Brain pericyte (primary cell): ENCODE measurements at regions not wholly inside any gene's neighbourhood (a gene's known extent, or its start where the extent isn't known, plus 50 kb on each side); places are given as distances from the start of the nearest gene placed in this dataset.

Experiments used
- DNase-seq: peaks from one replicate; pipeline ENCODE4 v3.0.0-alpha.2; 2012; ENCODE audit warnings: low read depth, low spot score

- no peak for DNase-seq
Measured at GRCh38 chr16:60563166-60563565, 1473.1 kb downstream of the CDH8 start.

- DNase-seq: no peak
Measured at GRCh38 chr16:60558936-60559335, 1477.3 kb downstream of the CDH8 start.

GRCh38 chr16:60553090-60553757 is 1483.0 kb downstream of the CDH8 start:
- no peak for DNase-seq

GRCh38 chr16:60541535-60541934 is 1494.7 kb downstream of the CDH8 start:
- DNase-seq: no peak

- no peak for DNase-seq
Measured at GRCh38 chr16:60510941-60511340, 1525.3 kb downstream of the CDH8 start.

GRCh38 chr16:60510208-60510607 is 1526.0 kb downstream of the CDH8 start:
- no peak for DNase-seq

DNA sequence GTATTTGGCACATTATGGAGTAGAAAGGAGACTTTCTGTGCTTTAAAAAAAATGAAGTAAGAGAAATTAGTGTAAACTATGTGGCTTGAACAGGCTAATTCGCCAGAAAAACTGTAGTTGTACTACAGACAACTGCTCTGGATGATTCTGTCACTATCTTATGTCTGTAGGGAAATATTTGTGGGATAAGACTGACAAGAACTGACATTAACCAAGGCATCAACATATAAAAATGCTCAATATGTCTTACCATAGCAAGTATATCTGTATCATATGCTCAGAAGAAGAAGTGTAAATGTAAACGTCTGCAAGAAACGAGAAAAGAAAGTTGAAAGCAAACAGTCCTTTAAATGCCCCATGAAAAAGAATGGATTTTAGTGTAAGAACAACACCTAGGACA is 1545.0 kb downstream of the CDH8 start:
- DNase-seq: no peak

DNA sequence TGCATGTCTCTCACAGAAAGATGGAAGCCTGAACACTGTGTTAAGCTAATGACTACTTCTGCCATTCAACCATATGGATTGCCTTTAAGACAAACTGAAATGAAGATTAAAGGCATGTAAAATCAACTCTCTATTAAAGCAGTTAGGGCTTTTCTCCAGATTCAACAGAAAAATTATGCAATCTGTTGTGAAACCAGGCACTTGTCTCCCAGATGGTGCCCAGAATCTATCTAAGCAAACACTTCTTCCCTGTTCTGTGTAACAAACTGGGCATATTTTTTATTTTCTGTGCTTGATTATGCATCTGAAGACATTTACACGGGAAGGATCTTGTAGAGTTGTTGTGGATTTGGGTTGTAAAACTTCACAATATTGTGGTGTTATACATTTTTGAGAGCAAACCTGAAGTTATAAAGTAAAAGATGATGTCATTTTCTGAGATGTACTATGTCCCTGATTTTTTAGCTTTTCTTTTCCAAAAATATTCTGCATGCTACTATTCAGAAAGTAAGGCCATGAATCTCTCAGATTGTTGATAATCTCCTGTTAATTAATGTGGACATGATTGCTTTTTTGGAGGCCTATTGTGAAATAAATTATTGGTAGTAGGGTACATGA is 1550.3 kb downstream of the CDH8 start:
- no peak for DNase-seq

DNA sequence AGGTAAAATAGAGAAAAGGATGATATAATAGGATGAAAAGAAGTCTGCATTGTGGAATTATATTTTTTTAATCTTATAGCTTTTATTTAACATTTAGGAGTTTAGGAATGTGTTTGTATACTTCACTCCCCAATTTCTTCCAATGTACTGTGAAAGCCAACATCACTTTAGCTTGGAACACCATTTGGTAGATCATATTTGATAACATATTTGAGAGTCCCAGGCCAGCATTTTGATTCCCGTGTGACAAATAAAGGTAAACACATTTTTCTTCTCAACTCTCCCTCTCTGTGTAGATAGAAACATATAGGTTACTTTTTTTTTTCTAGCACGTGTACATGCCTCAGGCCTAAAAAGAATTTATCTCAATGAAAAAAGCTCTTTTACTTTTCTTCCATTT is 1551.3 kb downstream of the CDH8 start:
- DNase-seq: no peak

DNA sequence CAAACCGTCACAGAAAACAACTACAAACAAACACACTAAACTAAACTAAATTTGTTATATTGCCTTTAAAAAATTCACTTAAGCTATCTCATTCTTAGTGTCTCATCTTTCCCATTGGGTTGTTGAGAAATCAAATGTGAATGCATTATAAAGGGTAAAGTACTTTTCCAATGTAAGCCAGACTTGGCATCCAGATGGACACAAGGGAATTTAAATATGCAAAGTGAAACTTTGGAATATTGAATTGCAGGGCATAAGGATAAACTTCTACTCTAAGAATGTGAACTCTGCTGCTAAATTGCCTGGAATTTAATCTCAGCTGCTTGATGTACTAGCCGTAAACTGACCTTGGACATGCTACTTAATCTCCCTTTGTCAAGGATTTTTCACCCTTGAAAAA is 1554.6 kb downstream of the CDH8 start:
- no peak for DNase-seq

DNA sequence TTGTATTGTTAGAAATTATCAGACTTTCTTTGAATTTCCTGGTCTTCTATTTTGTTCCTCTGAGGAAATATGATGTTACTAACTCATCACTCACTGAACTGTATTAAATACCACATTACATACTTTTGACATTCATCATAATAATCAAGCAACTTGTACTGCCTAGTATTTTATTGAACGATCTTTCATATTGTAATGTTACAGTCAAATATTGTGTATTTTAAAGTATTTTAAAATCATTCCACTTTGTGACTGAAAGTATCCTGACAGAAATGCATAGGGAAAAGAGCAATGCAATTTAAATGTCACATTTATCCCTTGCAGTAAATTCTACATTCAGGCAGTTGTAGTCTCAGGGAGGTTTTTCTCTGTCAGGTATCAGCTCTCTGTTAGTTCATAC is 1557.4 kb downstream of the CDH8 start:
- DNase-seq: no peak

DNA sequence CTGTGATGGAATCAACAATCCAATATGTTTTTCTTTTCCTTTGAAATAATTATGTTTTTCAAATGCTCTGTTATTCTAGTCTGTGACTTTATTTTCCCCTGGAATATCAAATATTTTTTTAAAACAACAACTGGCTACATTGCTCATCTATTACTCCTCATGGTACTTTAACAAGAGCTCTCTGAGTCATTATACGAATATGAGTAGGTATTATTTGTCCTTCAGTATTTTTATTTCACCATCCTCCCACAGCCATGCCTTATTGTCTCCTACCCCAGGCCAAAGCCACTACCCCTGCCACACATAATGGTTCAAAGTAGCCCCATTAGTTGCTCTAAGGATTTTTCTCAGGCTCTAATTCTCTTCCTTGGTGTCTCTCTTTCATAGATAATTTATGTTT is 1572.3 kb downstream of the CDH8 start:
- DNase-seq: no peak

GRCh38 chr16:60459463-60459862 is 1576.8 kb downstream of the CDH8 start:
- no peak for DNase-seq

GRCh38 chr16:60458255-60458654 is 1578.0 kb downstream of the CDH8 start:
- DNase-seq: no peak

GRCh38 chr16:60452646-60453045 is 1583.6 kb downstream of the CDH8 start:
- no peak for DNase-seq

DNA sequence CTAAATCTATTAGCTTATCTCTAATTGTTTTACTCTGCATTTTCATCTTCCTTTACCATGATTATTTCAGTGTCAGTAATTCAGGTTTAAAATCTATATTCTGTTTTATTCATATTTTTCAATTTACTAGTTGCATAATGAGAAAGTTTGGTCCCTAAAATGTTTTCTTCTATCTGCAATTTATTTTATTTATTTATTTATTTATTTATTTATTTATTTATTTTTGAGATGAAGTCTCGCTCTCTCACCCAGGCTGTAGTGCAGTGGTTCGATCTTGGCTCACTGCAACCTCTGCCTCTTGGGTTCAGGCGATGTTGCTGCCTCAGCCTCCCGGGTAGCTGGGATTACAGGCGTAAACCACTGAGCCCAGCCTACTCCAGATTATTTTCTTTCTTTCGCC is 1597.3 kb downstream of the CDH8 start:
- no peak for DNase-seq

GRCh38 chr16:60432472-60432871 is 1603.8 kb downstream of the CDH8 start:
- no peak for DNase-seq

GRCh38 chr16:60419859-60420258 is 1616.4 kb downstream of the CDH8 start:
- DNase-seq: no peak

DNA sequence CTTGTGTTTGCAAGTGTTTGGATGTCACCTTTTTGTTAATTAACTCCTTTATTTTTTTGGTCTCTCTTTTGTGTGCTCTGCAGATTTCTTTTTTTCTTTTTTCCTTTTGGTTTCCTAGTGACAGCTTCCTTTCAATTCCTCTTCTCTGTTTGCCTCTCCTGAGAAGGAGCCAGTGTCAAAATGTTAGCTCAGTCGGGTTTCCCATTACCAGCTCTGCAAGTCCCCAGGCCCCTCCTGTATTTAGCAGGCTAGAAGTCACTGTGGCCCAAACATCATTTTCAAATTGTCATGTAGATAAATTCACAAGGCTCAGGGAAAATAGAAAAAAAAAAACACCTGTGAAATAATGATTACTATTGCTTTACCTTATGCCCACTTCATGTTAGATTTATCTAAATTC is 1621.6 kb downstream of the CDH8 start:
- no peak for DNase-seq

GRCh38 chr16:60413969-60414368 is 1622.3 kb downstream of the CDH8 start:
- no peak for DNase-seq

DNA sequence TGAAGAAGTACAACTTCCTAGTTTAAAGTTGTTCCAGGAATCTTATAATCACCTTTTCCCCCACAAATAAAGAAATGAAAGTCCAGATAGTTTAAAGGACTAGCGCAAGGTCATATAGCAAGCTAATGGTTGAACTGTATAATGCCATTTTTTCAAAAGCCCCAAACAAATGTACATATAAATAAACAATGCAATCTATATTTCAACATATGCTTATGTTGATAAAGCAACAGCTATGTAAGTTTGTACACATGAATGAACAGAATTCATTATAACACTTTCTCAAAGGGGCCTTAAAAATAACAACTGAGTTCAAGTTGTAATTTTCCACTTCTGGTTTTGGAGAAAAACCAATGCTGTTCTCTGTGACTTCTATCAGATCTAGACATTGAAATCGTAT is 1628.6 kb downstream of the CDH8 start:
- no peak for DNase-seq

DNA sequence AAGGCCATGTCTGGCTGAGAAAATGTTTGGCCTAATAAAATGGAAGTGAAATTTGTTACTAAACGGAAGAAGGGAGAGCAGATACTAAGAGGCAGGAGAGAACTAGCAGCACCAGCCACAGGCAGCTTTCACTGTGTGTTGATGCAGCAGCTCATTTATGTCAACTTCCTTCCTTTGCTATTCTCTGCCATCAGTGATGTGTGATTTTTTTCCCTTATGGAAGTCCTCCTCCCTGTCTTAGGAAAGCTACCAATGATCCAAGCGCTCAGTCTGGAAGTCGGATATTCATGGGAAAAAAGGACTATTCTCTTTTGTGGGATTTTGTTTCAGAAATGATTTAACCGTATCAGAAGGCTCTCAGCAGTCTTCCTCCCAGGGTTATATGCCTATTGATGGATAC is 1629.2 kb downstream of the CDH8 start:
- no peak for DNase-seq

DNA sequence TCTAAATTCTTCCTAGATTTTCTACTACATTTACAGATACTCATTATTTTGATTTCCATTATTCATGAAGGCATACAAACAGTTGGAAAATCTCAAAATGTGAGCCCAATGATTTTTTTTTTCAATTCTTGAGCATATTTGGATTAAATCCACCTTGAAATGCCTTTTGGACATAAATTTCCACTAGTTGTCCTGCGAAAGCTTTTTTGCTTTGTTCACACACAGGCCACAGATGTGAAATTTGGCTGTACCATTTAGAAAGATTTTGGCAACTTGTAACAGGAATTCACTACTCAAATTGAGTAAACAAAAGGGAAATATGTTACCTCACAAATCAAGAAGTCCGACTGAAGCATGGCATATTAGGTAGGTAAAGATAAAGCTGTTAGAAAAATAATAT is 1631.0 kb downstream of the CDH8 start:
- no peak for DNase-seq

DNA sequence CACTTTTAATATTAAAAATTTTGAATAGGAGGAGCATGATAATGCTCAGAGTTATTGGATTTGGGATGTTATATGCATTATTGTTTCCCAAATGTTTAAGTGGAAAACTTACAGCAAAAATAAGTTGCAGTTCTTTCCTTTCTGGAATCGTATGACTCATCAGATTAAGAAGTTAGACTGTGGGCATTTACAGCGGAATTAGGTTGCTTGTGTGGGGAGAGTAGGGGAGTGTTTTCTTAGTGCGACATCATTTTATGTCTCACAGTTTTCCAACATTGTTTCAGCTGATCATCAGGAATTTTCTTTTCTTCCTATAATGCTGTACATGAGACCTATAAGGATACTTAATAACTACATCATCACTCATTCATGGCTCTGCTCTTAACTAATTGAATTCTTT is 1631.8 kb downstream of the CDH8 start:
- DNase-seq: no peak
